ENCODE measurements at regions not wholly inside any gene's neighbourhood (a gene's known extent, or its start where the extent isn't known, plus 50 kb on each side); places are given as distances from the start of the nearest gene placed in this dataset.

- Histone ChIP-seq H2AFZ (ENCODE audit: low read depth, low read length) (no peak overlapping the region), H4K20me1 (ENCODE audit: insufficient read depth, low read length) (no peaks in the 10 kb centered on the region), H3K79me2 (ENCODE audit: insufficient read depth, low read length) (no peaks in the 10 kb centered on the region), H3K36me3 (ENCODE audit: insufficient read depth, low read length) (no peaks in the 10 kb centered on the region), H3K9ac (ENCODE audit: low read depth, low read length) (no peak overlapping the region), H3K9me3 (ENCODE audit: insufficient read depth, low read length, severe bottlenecking) (no peaks in the 10 kb centered on the region), H3K4me3 (ENCODE audit: low read depth in 1 of 2, low read length in 2 of 2) (no peak overlapping the region), H3K4me2 (ENCODE audit: insufficient read depth, low read length) (no peak overlapping the region), H3K27ac (ENCODE audit: low read length) (no peak overlapping the region), H3K27me3 (ENCODE audit: insufficient read depth, low read length, poor library complexity) (no peaks in the 10 kb centered on the region), H3K4me1 (ENCODE audit: insufficient read depth, low read length) (no peaks in the 10 kb centered on the region)
- DNase-seq (no peak), ATAC-seq (ENCODE audit: insufficient read depth, low read depth) (no peak)
- no peak for TF ChIP-seq CTCF (IDR thresholded peaks at IDR 0.05; ENCODE audit: borderline replicate concordance, extremely low read depth, low read length, poor library complexity, severe bottlenecking)
- TF ChIP-seq EZH2 (IDR thresholded peaks at IDR 0.05; ENCODE audit: borderline replicate concordance, low read depth, low read length, severe bottlenecking): no peak
Observed at GRCh38 chr3:181633556-181633955, 78.2 kb upstream of the SOX2 start.

- TF ChIP-seq EZH2 (IDR thresholded peaks at IDR 0.05; ENCODE audit: borderline replicate concordance, low read depth, low read length, severe bottlenecking): no peak
- no peak for TF ChIP-seq CTCF (IDR thresholded peaks at IDR 0.05; ENCODE audit: borderline replicate concordance, extremely low read depth, low read length, poor library complexity, severe bottlenecking)
- no peaks in the 10 kb centered on the region for H4K20me1 ChIP-seq (ENCODE audit: insufficient read depth, low read length)
Observed at GRCh38 chr3:181631901-181632300, 79.8 kb upstream of the SOX2 start.

GRCh38 chr3:181630853-181631252 is 80.9 kb upstream of the SOX2 start:
- Histone ChIP-seq H3K9ac (ENCODE audit: low read depth, low read length) (no peak overlapping the region), H3K27me3 (ENCODE audit: insufficient read depth, low read length, poor library complexity) (no peaks in the 10 kb centered on the region), H3K79me2 (ENCODE audit: insufficient read depth, low read length) (no peaks in the 10 kb centered on the region), H3K36me3 (ENCODE audit: insufficient read depth, low read length) (no peaks in the 10 kb centered on the region), H3K4me1 (ENCODE audit: insufficient read depth, low read length) (no peaks in the 10 kb centered on the region), H3K4me2 (ENCODE audit: insufficient read depth, low read length) (no peak overlapping the region), H4K20me1 (ENCODE audit: insufficient read depth, low read length) (no peaks in the 10 kb centered on the region), H3K4me3 (ENCODE audit: low read depth in 1 of 2, low read length in 2 of 2) (no peak overlapping the region), H2AFZ (ENCODE audit: low read depth, low read length) (no peak overlapping the region), H3K27ac (ENCODE audit: low read length) (no peak overlapping the region), H3K9me3 (ENCODE audit: insufficient read depth, low read length, severe bottlenecking) (no peaks in the 10 kb centered on the region)
- no peak for TF ChIP-seq CTCF (IDR thresholded peaks at IDR 0.05; ENCODE audit: borderline replicate concordance, extremely low read depth, low read length, poor library complexity, severe bottlenecking)
- TF ChIP-seq EZH2 (IDR thresholded peaks at IDR 0.05; ENCODE audit: borderline replicate concordance, low read depth, low read length, severe bottlenecking): no peak
- DNase-seq: no peak
- no peak for ATAC-seq (ENCODE audit: insufficient read depth, low read depth)

More at GRCh38 chr3:181631901-181632300, 79.8 kb upstream of the SOX2 start:
- Histone ChIP-seq H3K27ac (ENCODE audit: low read length) (no peak overlapping the region), H3K4me3 (ENCODE audit: low read depth in 1 of 2, low read length in 2 of 2) (no peak overlapping the region), H3K79me2 (ENCODE audit: insufficient read depth, low read length) (no peaks in the 10 kb centered on the region), H3K36me3 (ENCODE audit: insufficient read depth, low read length) (no peaks in the 10 kb centered on the region), H3K4me1 (ENCODE audit: insufficient read depth, low read length) (no peaks in the 10 kb centered on the region), H3K9me3 (ENCODE audit: insufficient read depth, low read length, severe bottlenecking) (no peaks in the 10 kb centered on the region), H3K4me2 (ENCODE audit: insufficient read depth, low read length) (no peak overlapping the region), H3K9ac (ENCODE audit: low read depth, low read length) (no peak overlapping the region), H2AFZ (ENCODE audit: low read depth, low read length) (no peak overlapping the region), H3K27me3 (ENCODE audit: insufficient read depth, low read length, poor library complexity) (no peaks in the 10 kb centered on the region)
- DNase-seq: no peak
- ATAC-seq (ENCODE audit: insufficient read depth, low read depth): no peak

- H2AFZ ChIP-seq (ENCODE audit: low read depth, low read length): no peak overlapping the region
- H3K4me1 ChIP-seq (ENCODE audit: insufficient read depth, low read length): no peaks in the 10 kb centered on the region
- ATAC-seq (ENCODE audit: insufficient read depth, low read depth) (no peak), DNase-seq (no peak)
- H3K36me3 ChIP-seq (ENCODE audit: insufficient read depth, low read length): no peaks in the 10 kb centered on the region
- no peak overlapping the region for H3K27ac ChIP-seq (ENCODE audit: low read length)
- H3K9me3 ChIP-seq (ENCODE audit: insufficient read depth, low read length, severe bottlenecking): no peaks in the 10 kb centered on the region
- no peaks in the 10 kb centered on the region for H3K79me2 ChIP-seq (ENCODE audit: insufficient read depth, low read length)
- H3K27me3 ChIP-seq (ENCODE audit: insufficient read depth, low read length, poor library complexity): no peaks in the 10 kb centered on the region
- no peak overlapping the region for H3K9ac ChIP-seq (ENCODE audit: low read depth, low read length)
- no peak overlapping the region for H3K4me3 ChIP-seq (ENCODE audit: low read depth in 1 of 2, low read length in 2 of 2)
- TF ChIP-seq EZH2 (IDR thresholded peaks at IDR 0.05; ENCODE audit: borderline replicate concordance, low read depth, low read length, severe bottlenecking) (no peak), CTCF (IDR thresholded peaks at IDR 0.05; ENCODE audit: borderline replicate concordance, extremely low read depth, low read length, poor library complexity, severe bottlenecking) (no peak)
- no peaks in the 10 kb centered on the region for H4K20me1 ChIP-seq (ENCODE audit: insufficient read depth, low read length)
- H3K4me2 ChIP-seq (ENCODE audit: insufficient read depth, low read length): no peak overlapping the region
Observed at GRCh38 chr3:181629711-181630110, 82.0 kb upstream of the SOX2 start.
